Tibial nerve (tissue), 3 donors: ENCODE measurements at regions not wholly inside any gene's neighbourhood (a gene's known extent, or its start where the extent isn't known, plus 50 kb on each side); places are given as distances from the start of the nearest gene placed in this dataset.

Source experiments
- POLR2A ChIP-seq, 2 donors: fragments of 450-650 bp; IDR thresholded peaks; one replicate each; pipeline ENCODE4 v1.6.1; 2017; ENCODE audit warnings: antibody characterized with exemption in 2 of 2, mild to moderate bottlenecking in 2 of 2, moderate library complexity in 2 of 2
- TF ChIP-seq, protein P1 (sequence below), 5 experiments: fragments of 200-600 bp in 3 of 5; fragments of 450-650 bp in 2 of 5; sonication (generic) in 3 of 5; IDR thresholded peaks; one replicate each; pipeline ENCODE4 v1.5.1; 2016 to 2019; ENCODE audit warnings: antibody characterized with exemption in 5 of 5, mild to moderate bottlenecking in 3 of 5, moderate library complexity in 2 of 5

DNA sequence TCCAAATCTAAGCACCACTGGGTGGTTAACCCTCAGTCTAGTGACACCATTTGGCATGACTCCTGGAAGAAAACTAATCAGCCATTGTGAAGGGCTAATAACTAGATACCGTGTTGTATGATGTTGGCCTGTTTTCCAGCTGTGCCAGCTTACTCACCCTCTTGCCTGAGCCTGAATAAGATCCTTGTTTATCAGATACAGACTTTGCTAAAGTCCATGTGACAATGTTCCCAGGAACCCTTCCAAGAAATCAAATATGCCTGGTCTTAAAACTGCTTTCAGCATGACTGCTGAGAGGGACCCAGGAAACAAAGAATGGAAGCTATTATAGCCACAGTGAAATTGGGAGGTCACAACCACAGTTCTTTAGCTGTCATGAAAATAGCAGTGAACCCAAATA lies 640.8 kb upstream of the INTU start:
- TF ChIP-seq POLR2A (IDR thresholded peaks at IDR 0.05): no peak
- TF ChIP-seq, protein P1, sequence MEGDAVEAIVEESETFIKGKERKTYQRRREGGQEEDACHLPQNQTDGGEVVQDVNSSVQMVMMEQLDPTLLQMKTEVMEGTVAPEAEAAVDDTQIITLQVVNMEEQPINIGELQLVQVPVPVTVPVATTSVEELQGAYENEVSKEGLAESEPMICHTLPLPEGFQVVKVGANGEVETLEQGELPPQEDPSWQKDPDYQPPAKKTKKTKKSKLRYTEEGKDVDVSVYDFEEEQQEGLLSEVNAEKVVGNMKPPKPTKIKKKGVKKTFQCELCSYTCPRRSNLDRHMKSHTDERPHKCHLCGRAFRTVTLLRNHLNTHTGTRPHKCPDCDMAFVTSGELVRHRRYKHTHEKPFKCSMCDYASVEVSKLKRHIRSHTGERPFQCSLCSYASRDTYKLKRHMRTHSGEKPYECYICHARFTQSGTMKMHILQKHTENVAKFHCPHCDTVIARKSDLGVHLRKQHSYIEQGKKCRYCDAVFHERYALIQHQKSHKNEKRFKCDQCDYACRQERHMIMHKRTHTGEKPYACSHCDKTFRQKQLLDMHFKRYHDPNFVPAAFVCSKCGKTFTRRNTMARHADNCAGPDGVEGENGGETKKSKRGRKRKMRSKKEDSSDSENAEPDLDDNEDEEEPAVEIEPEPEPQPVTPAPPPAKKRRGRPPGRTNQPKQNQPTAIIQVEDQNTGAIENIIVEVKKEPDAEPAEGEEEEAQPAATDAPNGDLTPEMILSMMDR (IDR thresholded peaks at IDR 0.05): no peak
